ENCODE measurements at regions not wholly inside any gene's neighbourhood (a gene's known extent, or its start where the extent isn't known, plus 50 kb on each side); places are given as distances from the start of the nearest gene placed in this dataset.

GRCh38 chr1:61616830-61617229 is 108.1 kb downstream of the TM2D1 start:
- TF ChIP-seq CTCF (IDR thresholded peaks at IDR 0.05; ENCODE audit: unreplicated experiment in 3 of 3), result no peak
- no peaks in the 10 kb centered on the region for H3K36me3 Mint-ChIP-seq (ENCODE audit: low read depth)
- no peak overlapping the region for H3K27ac Mint-ChIP-seq
- H3K9me3 Mint-ChIP-seq, result no peaks in the 10 kb centered on the region
- H3K4me3 Mint-ChIP-seq, result no peak overlapping the region
- peaks cover 3% of the 10 kb centered on the region for H3K27me3 Mint-ChIP-seq (ENCODE audit: low read depth)
- peaks cover 10% of the 10 kb centered on the region for H3K4me1 Mint-ChIP-seq

DNA sequence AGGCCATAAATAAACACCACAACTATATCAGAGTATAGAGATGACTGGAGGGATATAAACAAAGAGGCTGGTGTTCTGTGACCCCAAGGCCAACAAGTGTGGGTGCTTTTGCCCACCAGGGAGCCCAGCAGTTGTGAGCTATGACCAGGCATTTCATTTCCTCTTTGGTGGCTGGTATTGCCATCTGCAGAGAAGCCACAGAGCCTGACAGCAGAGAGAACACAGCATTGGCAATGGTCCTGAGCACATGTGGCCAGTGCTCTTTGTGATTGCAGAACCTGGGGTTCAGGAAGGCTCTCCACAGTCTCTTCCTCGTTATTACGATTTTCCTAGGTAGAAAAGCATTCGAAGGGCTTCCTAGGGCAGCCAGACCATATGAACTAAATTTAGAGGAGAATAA is 112.3 kb downstream of the TM2D1 start:
- Mint-ChIP-seq H3K36me3 (ENCODE audit: low read depth) (no peaks in the 10 kb centered on the region), H3K9me3 (no peaks in the 10 kb centered on the region), H3K27ac (no peak overlapping the region), H3K4me3 (no peak overlapping the region), H3K4me1 (peaks cover 5% of the 10 kb centered on the region), H3K27me3 (ENCODE audit: low read depth) (peaks cover 7% of the 10 kb centered on the region)
- no peak for TF ChIP-seq CTCF (IDR thresholded peaks at IDR 0.05; ENCODE audit: unreplicated experiment in 3 of 3)

DNA sequence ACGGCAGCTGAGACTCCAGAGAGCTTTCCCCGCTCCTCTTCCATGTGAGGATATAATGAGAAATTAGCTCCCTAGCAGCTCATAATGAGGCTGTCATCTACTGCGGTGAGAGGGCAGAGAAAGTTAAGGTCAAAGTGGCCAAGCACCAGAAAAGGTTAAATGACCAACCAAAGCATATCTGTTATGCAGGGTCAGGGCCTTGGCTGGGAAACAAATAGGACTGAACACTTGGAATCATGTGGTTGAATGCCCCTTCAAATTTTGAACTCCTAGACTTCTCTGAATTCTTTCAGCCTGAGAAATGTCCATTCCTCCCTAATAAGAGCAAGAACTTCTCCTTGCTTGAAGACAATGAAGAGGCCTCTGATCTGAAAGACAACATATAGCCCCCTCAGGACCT is 115.9 kb downstream of the TM2D1 start:
- peaks cover 4% of the 10 kb centered on the region for H3K27me3 Mint-ChIP-seq (ENCODE audit: low read depth)
- no peaks in the 10 kb centered on the region for H3K36me3 Mint-ChIP-seq (ENCODE audit: low read depth)
- peaks cover 5% of the 10 kb centered on the region for H3K4me1 Mint-ChIP-seq
- H3K9me3 Mint-ChIP-seq, result no peaks in the 10 kb centered on the region
- H3K27ac Mint-ChIP-seq, result no peak overlapping the region
- TF ChIP-seq CTCF (IDR thresholded peaks at IDR 0.05; ENCODE audit: unreplicated experiment in 3 of 3), result no peak
- no peak overlapping the region for H3K4me3 Mint-ChIP-seq

DNA sequence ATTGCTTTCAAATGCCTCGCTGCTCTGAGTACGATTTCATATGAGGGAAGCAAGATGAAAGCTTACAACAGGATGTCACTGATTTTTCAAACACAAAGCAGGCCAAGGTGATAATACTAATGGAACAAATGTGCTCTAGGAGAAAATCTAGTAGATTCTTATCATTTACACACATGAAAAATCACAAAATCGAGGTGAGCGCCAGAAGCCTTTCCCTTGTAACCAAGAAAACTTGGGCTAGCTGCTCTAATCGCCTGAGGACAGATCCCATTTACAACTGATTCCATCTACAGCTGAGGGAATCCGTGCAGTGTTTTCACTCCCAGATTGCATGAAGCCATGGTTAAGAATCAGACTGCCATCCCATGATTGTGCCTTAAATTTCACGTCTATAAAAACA is 117.5 kb downstream of the TM2D1 start:
- Mint-ChIP-seq H3K9me3 (no peaks in the 10 kb centered on the region), H3K4me3 (no peak overlapping the region), H3K36me3 (ENCODE audit: low read depth) (no peaks in the 10 kb centered on the region), H3K4me1 (peaks cover 13% of the 10 kb centered on the region), H3K27me3 (ENCODE audit: low read depth) (peaks cover 4% of the 10 kb centered on the region), H3K27ac (no peak overlapping the region)
- no peak for TF ChIP-seq CTCF (IDR thresholded peaks at IDR 0.05; ENCODE audit: unreplicated experiment in 3 of 3)

- Mint-ChIP-seq H3K4me1 (peaks cover 13% of the 10 kb centered on the region), H3K36me3 (ENCODE audit: low read depth) (no peaks in the 10 kb centered on the region), H3K9me3 (no peaks in the 10 kb centered on the region), H3K27ac (peak overlapping the region in 1 of 3 experiments; percentile 15), H3K27me3 (ENCODE audit: low read depth) (peaks cover 4% of the 10 kb centered on the region), H3K4me3 (no peak overlapping the region)
- no peak for TF ChIP-seq CTCF (IDR thresholded peaks at IDR 0.05; ENCODE audit: unreplicated experiment in 3 of 3)
Measured at GRCh38 chr1:61606448-61607312, 118.3 kb downstream of the TM2D1 start.
